H9 (cell line): ENCODE measurements at regions not wholly inside any gene's neighbourhood (a gene's known extent, or its start where the extent isn't known, plus 50 kb on each side); places are given as distances from the start of the nearest gene placed in this dataset.

ENCODE experiments used
- DNase-seq: peaks from one replicate; pipeline ENCODE4 v3.0.0-alpha.2; 2017
- H2AFZ ChIP-seq: one replicate; pipeline ENCODE4 v1.6.1; 2013; ENCODE audit warnings: mild to moderate bottlenecking, low read length, control low read depth, moderate library complexity
- H2AK5ac ChIP-seq: 2 replicates; pipeline ENCODE4 v1.6.1; 2013; ENCODE audit warnings: low read length, control low read depth, mixed read lengths; ENCODE audit not compliant: insufficient read length
- H2BK120ac ChIP-seq: one replicate; pipeline ENCODE4 v1.6.1; 2013; ENCODE audit warnings: low read depth, mild to moderate bottlenecking, low read length, control low read depth, inconsistent platforms; ENCODE audit not compliant: poor library complexity, severe bottlenecking
- H2BK12ac ChIP-seq: 2 replicates; pipeline ENCODE4 v1.6.1; 2013; ENCODE audit warnings: low read length, control low read depth, mixed read lengths, low read depth; ENCODE audit not compliant: insufficient read length
- H2BK15ac ChIP-seq: 2 replicates; pipeline ENCODE4 v1.6.1; 2013; ENCODE audit warnings: low read depth, low read length, control low read depth
- H2BK20ac ChIP-seq: one replicate; pipeline ENCODE4 v1.6.1; 2013; ENCODE audit warnings: low read depth, mild to moderate bottlenecking, low read length, control low read depth, inconsistent platforms; ENCODE audit not compliant: poor library complexity, severe bottlenecking
- H2BK5ac ChIP-seq: 2 replicates; pipeline ENCODE4 v1.6.1; 2013; ENCODE audit warnings: low read length, control low read depth, mixed read lengths; ENCODE audit not compliant: insufficient read length
- H3K14ac ChIP-seq: 2 replicates; pipeline ENCODE4 v1.6.1; 2013; ENCODE audit warnings: low read length, control low read depth; ENCODE audit not compliant: insufficient read depth
- H3K18ac ChIP-seq: 2 replicates; pipeline ENCODE4 v1.6.1; 2013; ENCODE audit warnings: low read depth, mild to moderate bottlenecking, mixed read lengths, low read length, control low read depth; ENCODE audit not compliant: insufficient read length
- H3K23ac ChIP-seq: 2 replicates; pipeline ENCODE4 v1.6.1; 2013; ENCODE audit warnings: low read length, control low read depth, mixed read lengths, low read depth; ENCODE audit not compliant: insufficient read length
- H3K23me2 ChIP-seq: 2 replicates; pipeline ENCODE4 v1.6.1; 2013; ENCODE audit warnings: low read depth, mild to moderate bottlenecking, mixed read lengths, low read length, control low read depth; ENCODE audit not compliant: insufficient read length, poor library complexity, severe bottlenecking
- H3K27ac ChIP-seq: 2 replicates; pipeline ENCODE4 v1.5.1; 2013; ENCODE audit warnings: low read length, control low read depth, mixed read lengths, low read depth; ENCODE audit not compliant: insufficient read length
- H3K27me3 ChIP-seq: 2 replicates; pipeline ENCODE4 v1.6.1; 2013; ENCODE audit warnings: low read length, control low read depth, inconsistent platforms; ENCODE audit not compliant: insufficient read depth
- H3K4ac ChIP-seq: 2 replicates; pipeline ENCODE4 v1.6.1; 2013; ENCODE audit warnings: low read depth, mild to moderate bottlenecking, control low read depth, inconsistent platforms, low read length, moderate library complexity
- H3K4me1 ChIP-seq: 2 replicates; pipeline ENCODE4 v1.6.1; 2013; ENCODE audit warnings: low read length, control low read depth, inconsistent platforms; ENCODE audit not compliant: insufficient read depth
- H3K4me2 ChIP-seq: 2 replicates; pipeline ENCODE4 v1.6.1; 2013; ENCODE audit warnings: low read length, control low read depth, mixed read lengths; ENCODE audit not compliant: insufficient read length, insufficient read depth
- H3K56ac ChIP-seq: 2 replicates; pipeline ENCODE4 v1.6.1; 2013; ENCODE audit warnings: low read depth, mild to moderate bottlenecking, mixed read lengths, low read length, control low read depth; ENCODE audit not compliant: insufficient read length
- H3K79me1 ChIP-seq: 2 replicates; pipeline ENCODE4 v1.6.1; 2013; ENCODE audit warnings: low read depth, mild to moderate bottlenecking, moderate library complexity, low read length, control low read depth, inconsistent platforms; ENCODE audit not compliant: insufficient read depth, poor library complexity, severe bottlenecking
- H3K79me2 ChIP-seq: 2 replicates; pipeline ENCODE4 v1.6.1; 2013; ENCODE audit warnings: low read length, control low read depth, inconsistent platforms; ENCODE audit not compliant: insufficient read depth
- H3K9ac ChIP-seq: 2 replicates; pipeline ENCODE4 v1.6.1; 2013; ENCODE audit warnings: low read length, control low read depth, mixed read lengths; ENCODE audit not compliant: insufficient read length; ENCODE audit errors: extremely low read depth
- H3K9me3 ChIP-seq: one replicate; pipeline ENCODE4 v1.6.1; 2013; ENCODE audit warnings: low read depth, low read length, inconsistent platforms; ENCODE audit not compliant: control insufficient read depth
- H3T11ph ChIP-seq: one replicate; pipeline ENCODE4 v1.6.1; 2013; ENCODE audit warnings: mild to moderate bottlenecking, low read length, control low read depth, inconsistent platforms
- H4K20me1 ChIP-seq: one replicate; pipeline ENCODE4 v1.6.1; 2013; ENCODE audit not compliant: control insufficient read depth, insufficient read length, insufficient read depth
- H4K5ac ChIP-seq: 2 replicates; pipeline ENCODE4 v1.6.1; 2013; ENCODE audit warnings: low read depth, mild to moderate bottlenecking, mixed read lengths, low read length, control low read depth; ENCODE audit not compliant: insufficient read length
- H4K8ac ChIP-seq: replicated peaks from 2 replicates; pipeline ENCODE4 v1.6.1; 2013; ENCODE audit warnings: low read length, control low read depth, mixed read lengths, low read depth; ENCODE audit not compliant: insufficient read length
- H4K91ac ChIP-seq: 2 replicates; pipeline ENCODE4 v1.6.1; 2013; ENCODE audit warnings: low read depth, mild to moderate bottlenecking, moderate library complexity, mixed read lengths, low read length, control low read depth; ENCODE audit not compliant: insufficient read length
- H3K27ac Mint-ChIP-seq, 3 experiments: 2 replicates in 2 of 3; 3 replicates in 1 of 3; pipeline ENCODE4 v1.8.0; 2020 to 2021; ENCODE audit warnings: mixed read lengths in 3 of 3, mild to moderate bottlenecking in 1 of 3, moderate library complexity in 1 of 3
- H3K27me3 Mint-ChIP-seq: 2 replicates; pipeline ENCODE4 v1.8.0; 2021; ENCODE audit warnings: low read depth, mild to moderate bottlenecking, moderate library complexity, mixed read lengths
- H3K36me3 Mint-ChIP-seq, 3 experiments: 2 replicates in 2 of 3; 3 replicates in 1 of 3; pipeline ENCODE4 v1.8.0; 2020 to 2021; ENCODE audit warnings: low read depth in 3 of 3, mixed read lengths in 3 of 3; ENCODE audit not compliant: insufficient read depth in 1 of 3
- H3K4me1 Mint-ChIP-seq, 2 experiments: 2 replicates each; pipeline ENCODE4 v1.8.0; 2020; ENCODE audit warnings: mixed read lengths in 2 of 2
- H3K4me3 Mint-ChIP-seq, 2 experiments: 2 replicates in 1 of 2; 3 replicates in 1 of 2; pipeline ENCODE4 v1.8.0; 2020 to 2021; ENCODE audit warnings: mild to moderate bottlenecking in 2 of 2, mixed read lengths in 2 of 2, moderate library complexity in 1 of 2
- H3K9me3 Mint-ChIP-seq, 2 experiments: 2 replicates in 1 of 2; 3 replicates in 1 of 2; pipeline ENCODE4 v1.8.0; 2020; ENCODE audit warnings: mild to moderate bottlenecking in 2 of 2, mixed read lengths in 2 of 2, moderate library complexity in 1 of 2
- CTCF ChIP-seq: fragments of 200-600 bp; sonication (generic); conservative IDR thresholded peaks from 3 replicates; pipeline ENCODE4 v1.8.0; 2021; ENCODE audit warnings: antibody characterized with exemption, mild to moderate bottlenecking
- WGBS: extraction: QIAGEN DNeasy Blood & Tissue Kit; methylation state at CpG from one replicate; pipeline ENCODE4 v1.1.7; 2013; ENCODE audit warnings: missing lambda C conversion rate, low lambda C conversion rate, mixed read lengths; ENCODE audit not compliant: insufficient read length; ENCODE audit errors: extremely low coverage; 5-methylcytosine and 5-hydroxymethylcytosine counted together

- Histone ChIP-seq H2BK15ac (no peak overlapping the region), H3K4me2 (no peak overlapping the region), H3K23me2 (no peaks in the 10 kb centered on the region), H3K79me2 (no peaks in the 10 kb centered on the region), H3K23ac (no peak overlapping the region), H3K9ac (no peak overlapping the region), H3K27ac (no peak overlapping the region), H2BK5ac (no peak overlapping the region), H3K14ac (no peak overlapping the region), H2AFZ (no peak overlapping the region), H2BK20ac (no peak overlapping the region), H3K4me1 (no peaks in the 10 kb centered on the region), H4K20me1 (no peaks in the 10 kb centered on the region), H3T11ph (no peak overlapping the region), H2BK120ac (no peak overlapping the region), H3K9me3 (no peaks in the 10 kb centered on the region), H3K27me3 (no peaks in the 10 kb centered on the region), H3K79me1 (no peaks in the 10 kb centered on the region), H3K18ac (no peak overlapping the region), H4K91ac (no peak overlapping the region), H4K8ac (no peak overlapping the region), H4K5ac (no peak overlapping the region), H3K4ac (no peak overlapping the region), H2BK12ac (no peak overlapping the region), H3K56ac (no peak overlapping the region), H2AK5ac (no peak overlapping the region)
- WGBS = no CpG with 5 or more reads among the region's 1 CpG
- no peaks in the 10 kb centered on the region for H3K9me3 Mint-ChIP-seq
- H3K4me1 Mint-ChIP-seq = no peaks in the 10 kb centered on the region
- no peaks in the 10 kb centered on the region for H3K36me3 Mint-ChIP-seq
- DNase-seq = no peak
- no peak for TF ChIP-seq CTCF
- no peak overlapping the region for H3K27ac Mint-ChIP-seq
- H3K4me3 Mint-ChIP-seq = no peak overlapping the region
- H3K27me3 Mint-ChIP-seq = no peaks in the 10 kb centered on the region; the same call in 1 of the 2 replicates
These were observed 1857.4 kb downstream of the NCAM2 start for GRCh38 chr21:22855581-22855980.
